ENCODE measurements at regions not wholly inside any gene's neighbourhood (a gene's known extent, or its start where the extent isn't known, plus 50 kb on each side); places are given as distances from the start of the nearest gene placed in this dataset.
"Not testable (repeated sequence)": the region's sequence is repeated elsewhere in the genome, so short reads cannot be mapped to it uniquely, and the experiment has no call there.

DNA sequence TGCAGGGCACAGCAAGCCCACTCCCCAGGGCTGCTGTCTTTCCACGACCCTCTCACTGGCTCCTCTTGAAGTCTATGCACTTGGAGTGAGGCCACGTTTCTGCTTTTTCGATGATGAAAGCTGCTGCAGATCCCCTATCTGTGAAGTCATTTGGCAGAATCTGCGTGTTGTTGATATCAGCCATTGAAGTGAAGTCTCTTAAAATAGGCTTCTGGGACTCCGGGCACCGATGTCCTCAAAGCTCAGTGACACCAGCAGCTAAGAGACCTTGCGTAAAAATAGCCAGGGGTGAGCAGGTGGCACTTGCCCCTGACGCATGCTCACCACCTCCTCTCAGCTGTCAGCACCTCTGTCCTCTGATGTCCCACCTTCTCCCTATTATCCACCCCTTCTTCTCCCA, 89.4 kb upstream of the FHL2 start:
- DNase-seq: no peak

DNA sequence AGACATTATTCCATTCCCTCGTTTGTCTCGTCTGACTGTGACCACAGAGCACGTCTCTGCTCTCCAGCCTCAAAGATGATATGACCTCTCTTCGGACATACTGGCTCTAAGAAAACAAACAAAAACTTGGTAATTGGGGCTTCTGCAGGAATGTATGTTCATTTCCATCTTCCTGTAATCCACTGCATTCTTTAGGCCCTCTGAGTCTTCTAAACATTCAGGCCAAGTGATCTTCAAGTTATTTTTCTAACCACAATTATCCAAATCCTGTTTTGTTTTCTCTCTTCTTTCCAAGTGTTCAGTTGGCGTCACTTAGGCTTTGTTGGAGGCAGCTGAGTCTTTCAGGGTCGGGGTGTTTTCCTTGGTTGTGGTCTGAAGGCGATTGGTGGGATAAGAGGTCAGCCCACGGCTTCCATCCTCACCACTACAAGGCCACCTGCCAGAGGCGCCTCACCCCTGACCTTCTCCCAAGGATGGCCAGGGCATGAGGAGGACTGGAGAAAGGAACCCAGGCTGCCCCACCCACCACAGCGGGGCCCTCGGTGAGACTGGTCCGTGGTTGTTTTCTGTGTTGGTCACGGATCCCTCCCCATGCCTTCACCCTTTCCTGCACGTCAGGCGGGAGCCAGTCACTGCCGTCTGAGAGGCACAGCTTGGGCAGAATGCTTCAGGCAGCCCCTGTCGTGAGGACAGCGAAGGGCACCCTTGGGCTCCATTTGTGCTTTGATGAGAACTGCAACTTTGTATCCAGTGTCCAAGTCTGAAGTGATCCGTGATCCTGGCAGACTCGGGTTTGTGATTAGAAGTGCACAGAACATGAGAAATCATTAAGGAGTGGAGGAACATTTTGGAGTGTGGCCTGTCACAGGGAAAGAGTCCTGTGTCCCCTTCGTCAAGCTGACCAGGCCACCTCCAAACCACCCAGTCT, 88.6 kb upstream of the FHL2 start:
- no peak for DNase-seq

DNA sequence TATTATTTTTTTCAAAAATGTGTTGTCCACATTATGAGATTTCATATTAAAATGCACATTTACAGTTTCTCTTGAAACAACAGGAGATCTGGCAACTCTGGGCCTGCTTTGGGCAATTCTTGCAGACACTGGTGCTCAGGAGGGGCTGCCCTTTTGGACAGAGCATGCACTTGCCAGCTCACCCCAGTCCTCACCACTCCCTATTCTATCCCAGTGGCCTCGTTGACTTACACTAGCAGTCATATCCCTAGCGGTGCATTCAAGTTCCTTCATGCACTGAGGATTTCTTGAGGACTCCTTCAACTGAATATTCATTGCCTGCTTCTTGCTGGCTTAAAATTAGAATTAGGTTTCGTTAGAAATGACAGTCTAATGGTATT, 87.9 kb upstream of the FHL2 start:
- no peak for DNase-seq

DNA sequence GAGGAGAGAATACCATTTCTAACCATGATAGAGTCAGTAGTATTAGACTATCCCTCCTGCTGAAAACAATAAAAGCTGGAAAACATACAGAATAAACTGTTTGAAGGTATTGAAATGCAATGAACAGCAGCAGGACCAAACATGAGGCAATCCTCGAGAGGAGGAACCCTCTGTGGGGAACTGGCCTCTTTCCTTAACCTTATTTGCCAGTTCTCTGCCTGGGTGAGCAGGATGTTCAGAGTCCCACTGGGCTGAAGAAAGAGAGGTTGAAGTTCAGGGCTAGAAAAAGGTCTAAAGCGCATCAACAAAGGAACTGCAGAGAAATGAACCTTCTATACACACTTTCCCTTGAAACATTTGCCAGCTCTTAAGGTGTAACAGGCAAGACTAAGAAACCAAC, 79.8 kb upstream of the FHL2 start:
- no peak for DNase-seq

DNA sequence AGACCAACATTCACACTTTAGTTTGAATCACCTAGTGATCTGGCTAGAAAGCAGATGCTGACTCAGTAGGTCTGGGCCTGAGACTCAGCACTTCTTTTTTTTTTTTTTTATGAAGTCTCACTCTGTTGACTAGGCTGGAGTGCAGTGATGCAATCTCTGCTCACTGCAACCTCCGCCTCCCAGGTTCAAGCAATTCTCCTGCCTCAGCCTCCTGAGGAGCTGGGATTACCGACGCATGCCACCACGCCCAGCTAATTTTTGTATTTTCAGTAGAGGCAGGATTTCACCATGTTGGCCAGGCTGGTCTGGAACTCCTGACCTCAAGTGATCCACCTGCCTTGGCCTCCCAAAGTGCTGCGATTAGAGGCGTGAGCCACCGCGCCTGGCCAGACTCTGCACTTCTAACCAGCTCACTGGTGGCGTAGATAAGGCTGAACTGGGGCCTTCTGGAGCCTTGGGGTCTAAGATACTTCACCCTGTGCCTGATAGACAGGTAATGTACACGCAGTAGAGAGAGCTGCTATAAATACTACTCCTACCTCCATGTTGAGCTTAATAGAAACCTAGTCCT, 78.3 kb upstream of the FHL2 start:
- not testable (repeated sequence) for DNase-seq

DNA sequence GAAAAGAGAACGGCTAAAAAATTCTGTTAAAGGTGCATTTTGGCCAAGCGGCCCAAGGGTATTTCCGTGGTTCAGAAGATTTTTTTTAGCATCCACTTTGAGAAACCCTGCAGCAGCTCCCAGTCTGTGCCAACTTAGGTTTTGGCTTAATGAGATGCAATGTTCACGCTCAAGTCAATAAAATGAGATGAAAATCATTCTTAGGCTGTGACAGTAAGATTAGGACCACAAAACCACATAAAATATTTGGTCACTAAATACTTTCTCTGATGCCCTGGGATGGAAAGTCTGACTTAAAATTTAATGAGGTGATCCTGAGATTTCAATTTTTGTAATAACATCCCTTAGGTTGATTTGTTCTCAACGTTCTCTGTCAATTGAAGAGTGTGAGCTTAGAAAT, 74.2 kb upstream of the FHL2 start:
- DNase-seq: no peak

DNA sequence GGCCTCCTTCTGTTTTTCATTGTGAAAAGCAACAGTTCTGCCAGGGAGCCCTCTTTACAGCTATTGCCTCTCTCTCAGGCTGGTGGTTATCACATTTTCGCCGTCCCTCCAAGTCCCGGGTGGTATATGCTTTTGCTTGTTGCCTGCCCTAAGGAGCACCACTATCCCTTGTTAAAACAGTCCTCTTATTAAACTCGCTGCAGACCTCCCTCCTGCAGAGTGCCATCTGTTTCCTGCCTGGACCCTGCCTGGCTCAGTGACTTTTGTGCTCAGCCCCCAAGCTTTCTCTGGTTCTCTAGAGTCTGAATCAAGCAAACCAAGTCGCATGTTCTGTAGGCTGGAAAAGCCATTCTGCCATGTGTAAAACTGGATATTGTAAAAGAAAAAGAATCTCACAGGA, 72.1 kb upstream of the FHL2 start:
- peak; percentile 39 to 70 for DNase-seq

DNA sequence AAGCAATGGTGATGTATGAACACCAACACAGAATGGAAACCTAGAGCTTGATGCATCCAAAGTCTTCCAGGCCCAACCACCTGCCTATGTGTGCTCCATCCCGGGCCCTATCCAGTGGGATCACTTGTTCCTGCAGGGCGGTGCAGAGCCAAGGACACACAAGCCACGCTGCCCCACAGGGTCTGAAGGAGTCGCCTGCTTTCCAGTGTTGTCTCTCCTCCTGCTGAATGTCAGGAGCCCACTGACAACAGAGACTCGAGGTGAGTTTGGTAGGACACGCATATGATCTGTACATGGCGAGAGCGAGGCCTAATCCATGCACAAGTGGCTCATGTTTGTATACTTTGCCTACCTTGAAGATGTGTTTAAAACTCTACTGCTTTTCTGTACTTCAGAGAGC, 70.9 kb upstream of the FHL2 start:
- DNase-seq: no peak

DNA sequence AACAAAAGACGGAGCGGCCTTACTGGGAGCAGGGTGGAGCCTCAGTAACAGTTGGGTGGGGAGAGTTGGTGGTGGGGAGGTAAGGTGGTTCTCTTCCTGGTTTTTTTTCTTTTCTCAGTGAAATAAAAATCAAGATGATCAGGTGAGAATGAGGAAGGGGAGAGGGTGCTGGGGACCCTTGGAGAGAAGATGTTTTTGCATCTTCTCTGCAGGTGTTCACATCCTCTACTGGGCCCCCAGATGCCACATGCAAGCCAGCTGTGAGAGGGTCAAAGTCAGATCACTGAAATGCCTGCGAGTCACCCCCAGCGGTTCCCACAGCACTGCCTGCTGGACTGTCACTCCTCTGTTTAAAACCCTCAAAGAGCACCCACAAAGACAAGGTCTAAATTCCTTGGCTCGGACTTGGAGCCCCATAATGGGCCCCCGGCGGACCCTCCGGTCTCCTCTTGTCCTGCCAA, 69.8 kb upstream of the FHL2 start:
- no peak for DNase-seq

DNA sequence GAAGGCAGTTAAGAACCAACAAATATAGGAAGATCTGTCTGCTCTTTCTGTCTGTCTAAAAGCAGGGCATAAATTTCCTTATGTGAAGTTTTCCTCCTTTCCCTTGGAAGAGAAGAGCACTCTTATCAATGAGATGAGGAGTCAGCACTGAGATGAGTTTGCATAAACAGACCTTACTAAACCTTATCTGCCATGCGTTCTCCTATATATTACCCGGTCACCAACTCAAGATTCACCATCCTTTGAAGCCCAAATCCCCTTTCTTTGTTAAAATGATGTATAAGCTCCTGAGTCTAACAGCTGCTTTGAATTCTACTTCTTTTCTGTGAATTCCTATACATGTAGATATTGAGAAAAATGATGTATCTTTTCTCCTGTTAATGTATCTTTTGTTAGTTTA, 65.5 kb upstream of the FHL2 start:
- DNase-seq: no peak

DNA sequence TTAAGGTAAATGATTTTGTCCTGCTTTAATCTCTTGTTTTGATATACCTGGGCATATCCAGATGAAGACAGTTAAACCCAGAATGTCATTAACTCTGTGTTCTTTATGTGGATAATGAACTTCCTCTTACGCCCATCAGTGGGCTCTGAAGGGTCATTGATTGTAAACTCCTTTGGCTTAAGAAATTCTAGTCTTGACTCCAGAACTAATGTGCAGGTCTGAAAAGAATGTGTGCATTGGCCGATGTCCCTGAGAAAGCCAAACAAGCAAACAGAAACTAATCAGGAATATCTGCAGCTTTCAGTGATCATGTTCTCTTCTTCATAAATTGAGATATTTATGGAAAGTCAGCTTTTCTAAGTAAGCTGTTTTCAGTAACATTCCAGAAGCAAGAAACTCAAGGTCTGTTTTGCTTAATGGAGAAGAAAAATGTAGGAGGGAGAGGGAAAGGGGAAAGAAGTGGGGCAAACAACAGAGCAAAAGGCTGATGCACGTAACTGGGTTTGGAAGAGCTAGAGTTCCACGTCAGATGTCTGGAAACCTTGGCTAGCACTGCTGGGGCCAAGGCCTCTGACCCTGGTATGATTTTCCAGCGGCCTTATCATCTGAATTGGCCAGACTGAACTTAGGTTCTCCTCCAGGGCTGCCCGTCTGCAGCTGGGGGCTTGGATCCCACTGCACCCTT, 61.3 kb upstream of the FHL2 start:
- DNase-seq: no peak

DNA sequence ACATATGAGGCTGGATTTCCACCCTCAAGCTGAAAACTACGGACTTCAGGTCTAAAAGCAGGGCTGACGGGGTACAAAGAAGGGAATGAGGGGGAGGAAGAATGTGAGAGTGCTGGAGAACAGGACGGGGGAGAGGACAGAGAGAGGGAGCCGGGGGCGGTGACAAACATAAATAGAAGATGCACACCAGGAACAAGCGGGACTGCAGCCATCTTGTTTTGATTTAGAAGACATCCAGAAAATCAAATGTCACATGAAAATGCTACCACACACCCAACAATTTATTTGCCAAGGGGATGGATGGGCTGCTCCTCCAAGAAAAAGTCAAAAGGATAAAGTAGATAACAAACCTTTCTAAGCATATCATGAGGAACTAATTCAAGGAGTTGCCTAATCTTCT, 59.2 kb upstream of the FHL2 start:
- no peak for DNase-seq

DNA sequence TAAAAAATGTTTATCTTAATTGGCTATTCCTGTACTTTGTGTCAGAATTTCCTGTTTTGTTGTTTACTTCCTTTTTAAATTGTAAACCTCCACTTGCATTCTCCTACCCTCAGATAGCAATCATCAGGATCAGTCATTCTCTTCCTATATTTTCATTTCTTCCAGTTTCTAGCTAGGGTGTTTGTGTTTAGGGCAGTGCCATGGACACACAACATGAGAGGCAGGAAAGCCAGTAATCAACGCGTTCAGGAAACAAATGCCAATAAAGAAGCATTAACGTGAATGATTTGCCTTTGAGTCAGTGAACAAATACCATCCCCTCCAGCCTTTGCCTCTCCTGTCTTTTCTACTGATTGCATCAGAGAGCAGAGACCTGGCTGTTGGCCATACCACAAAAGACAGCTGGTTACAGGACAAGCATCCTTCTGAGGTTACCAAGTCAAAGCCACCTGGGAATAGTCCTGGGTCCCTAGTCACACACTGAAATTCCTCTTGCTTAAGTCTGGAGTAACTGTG, 56.7 kb upstream of the FHL2 start:
- peak in 1 of 2 experiments; percentile 2 for DNase-seq

DNA sequence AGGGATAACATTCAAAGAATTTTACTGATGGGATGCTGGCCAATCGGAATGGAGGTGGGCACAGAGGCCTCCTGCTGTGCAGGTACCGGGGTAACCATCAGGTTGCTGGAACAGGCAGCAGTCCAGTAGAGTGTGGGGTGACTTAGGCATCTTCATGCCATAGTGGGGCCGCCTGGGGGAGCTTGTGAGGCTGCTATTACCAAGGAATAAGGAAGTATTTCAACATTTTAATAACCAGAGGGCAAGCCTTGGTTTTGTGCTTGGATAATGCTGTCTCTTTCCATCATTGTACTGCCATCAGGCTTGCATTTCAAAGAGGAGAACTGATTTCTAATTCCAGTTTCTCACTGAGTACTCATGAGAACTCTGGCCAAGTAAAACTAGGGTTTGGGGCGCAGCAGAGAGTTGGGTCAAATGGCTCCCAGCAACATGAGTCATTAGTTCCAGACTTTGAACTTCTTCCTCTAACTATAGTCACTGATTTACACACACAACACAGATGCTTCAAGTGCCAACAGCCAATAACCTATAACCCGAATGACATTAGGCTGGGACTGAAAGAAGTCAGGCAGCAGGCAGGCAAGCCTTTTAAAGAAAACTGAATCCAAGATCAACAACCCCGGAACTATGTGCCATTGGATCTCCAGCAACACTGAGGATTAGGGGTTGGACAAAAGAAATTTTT, 56.1 kb upstream of the FHL2 start:
- DNase-seq: peak; percentile 64 to 72

DNA sequence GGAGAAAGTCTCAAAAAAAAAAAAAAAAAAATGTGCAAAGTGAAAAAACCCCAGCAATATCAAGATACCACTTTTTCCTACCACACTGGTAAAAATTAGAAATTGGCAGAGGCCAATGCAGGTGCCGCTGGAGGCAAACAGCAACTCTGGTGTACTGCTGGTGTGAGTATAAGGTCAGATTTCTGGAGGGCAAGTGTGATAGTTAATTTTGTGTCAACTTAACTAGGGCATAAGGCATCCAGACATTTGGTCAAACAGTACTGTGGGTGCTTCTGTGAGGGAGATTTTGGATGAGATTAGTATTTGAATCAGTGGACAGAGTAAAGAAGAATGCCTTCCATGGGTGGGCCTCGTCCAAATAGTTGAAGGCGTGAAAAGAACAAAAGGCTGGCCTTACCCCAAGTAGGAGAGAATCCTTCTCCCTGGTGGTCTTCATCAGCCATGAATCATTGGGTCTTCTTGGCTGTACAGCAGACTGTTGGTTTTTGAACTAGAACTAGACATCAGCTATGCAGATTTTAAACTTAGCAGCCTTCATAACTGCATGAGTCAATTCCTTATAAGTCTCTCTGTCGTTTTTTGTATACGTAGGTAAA, 52.8 kb upstream of the FHL2 start:
- no peak for DNase-seq

DNA sequence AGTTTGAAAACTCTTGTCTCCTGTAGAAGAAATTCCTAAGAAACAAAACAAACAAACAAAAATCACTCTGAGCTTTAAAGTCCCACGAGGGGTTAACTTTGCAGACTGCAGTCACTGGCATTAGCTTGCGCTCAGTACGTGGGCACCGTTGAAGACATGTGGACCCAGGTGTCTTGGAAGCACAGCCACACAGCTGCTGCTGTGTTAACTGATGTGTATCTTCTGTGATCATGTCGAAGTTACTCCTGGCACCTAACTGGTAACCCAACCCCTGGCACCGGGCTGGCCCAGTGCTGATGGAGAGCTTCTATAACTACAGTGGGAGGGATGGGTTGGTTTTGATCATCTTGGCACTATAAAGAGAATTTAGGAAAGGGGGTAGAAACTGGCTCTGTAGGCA, 51.6 kb upstream of the FHL2 start:
- no peak for DNase-seq

DNA sequence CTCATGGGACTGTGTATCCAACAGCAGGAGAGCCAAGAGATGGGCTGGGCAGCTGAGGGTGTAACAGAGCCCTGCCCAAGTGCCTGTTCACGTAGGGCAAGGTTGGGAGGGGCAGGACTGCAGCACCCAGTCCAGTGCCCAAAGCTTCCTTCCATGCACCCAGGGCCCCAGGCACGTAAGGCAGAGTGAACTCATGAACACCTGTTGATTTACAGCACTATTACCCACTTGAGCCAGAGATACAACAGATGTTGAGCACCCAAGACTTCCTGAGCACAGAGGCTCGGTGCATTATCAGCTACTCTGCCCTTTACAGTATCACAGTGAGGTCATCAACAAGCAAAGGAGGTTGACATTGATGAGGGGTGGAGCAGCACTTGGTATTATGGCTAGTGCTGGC, 50.2 kb upstream of the FHL2 start:
- no peak for DNase-seq
